ENCODE measurements at regions not wholly inside any gene's neighbourhood (a gene's known extent, or its start where the extent isn't known, plus 50 kb on each side); places are given as distances from the start of the nearest gene placed in this dataset.

DNA sequence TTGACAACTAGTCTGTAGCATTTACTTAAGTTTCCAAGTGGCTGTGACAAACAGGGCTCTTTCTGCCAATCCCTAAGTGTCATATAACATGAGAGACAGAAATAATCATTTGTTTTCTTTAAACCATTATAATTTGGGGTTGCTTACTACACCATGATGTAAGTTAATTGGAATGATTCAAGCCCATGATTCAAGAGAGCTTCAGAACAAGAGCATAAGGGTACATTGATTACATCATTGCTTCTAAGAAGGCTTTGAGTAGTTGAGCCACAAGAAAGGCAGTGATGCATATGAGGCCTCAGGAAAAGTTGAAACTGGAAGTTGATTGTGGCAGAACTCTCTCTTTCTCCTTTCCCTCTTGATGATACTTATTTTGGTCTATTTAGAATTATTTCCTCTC, 444.0 kb downstream of the CCER1 start:
- POLR2A ChIA-PET = no interaction called here
- no peaks in the 10 kb centered on the region for H3K27me3 Mint-ChIP-seq (ENCODE audit: low read depth)
- CTCF ChIA-PET = no interaction called here

DNA sequence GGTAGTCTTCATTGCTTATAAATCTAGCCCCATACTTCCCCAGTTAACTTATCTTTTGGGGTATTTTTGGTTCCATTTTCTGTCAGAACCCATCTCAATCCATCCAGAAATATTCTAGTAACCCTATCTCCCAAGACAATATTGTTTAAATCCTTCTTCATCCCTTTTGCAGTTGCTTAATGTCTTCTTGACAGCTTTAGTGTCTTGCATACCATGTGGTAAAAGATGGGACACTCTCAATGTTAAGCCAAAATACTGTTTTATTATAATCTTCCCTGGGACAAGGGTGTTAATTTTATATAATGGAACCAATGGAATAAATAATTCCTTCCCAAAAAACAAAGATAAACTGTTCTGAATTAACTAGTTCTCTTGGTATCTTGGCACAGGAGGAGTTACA, 450.2 kb downstream of the CCER1 start:
- no peak for ATAC-seq
- no peak for DNase-seq
- Mint-ChIP-seq H3K27me3 (ENCODE audit: low read depth) (no peaks in the 10 kb centered on the region), H3K9me3 (ENCODE audit: insufficient read depth) (no peaks in the 10 kb centered on the region), H3K36me3 (ENCODE audit: low read depth) (no peaks in the 10 kb centered on the region), H3K27ac (no peak overlapping the region), H3K4me1 (ENCODE audit: low read depth) (no peaks in the 10 kb centered on the region), H3K4me3 (no peak overlapping the region)
- ChIA-PET POLR2A (no interaction called here), CTCF (no interaction called here)

More for the DNA sequence above, 444.0 kb downstream of the CCER1 start:
- H3K4me3 Mint-ChIP-seq = no peak overlapping the region
- no peaks in the 10 kb centered on the region for H3K9me3 Mint-ChIP-seq (ENCODE audit: insufficient read depth)
- peaks cover 9% of the 10 kb centered on the region for H3K4me1 Mint-ChIP-seq (ENCODE audit: low read depth)
- H3K27ac Mint-ChIP-seq = no peak overlapping the region
- DNase-seq (no peak), ATAC-seq (no peak)
- no peaks in the 10 kb centered on the region for H3K36me3 Mint-ChIP-seq (ENCODE audit: low read depth)

DNA sequence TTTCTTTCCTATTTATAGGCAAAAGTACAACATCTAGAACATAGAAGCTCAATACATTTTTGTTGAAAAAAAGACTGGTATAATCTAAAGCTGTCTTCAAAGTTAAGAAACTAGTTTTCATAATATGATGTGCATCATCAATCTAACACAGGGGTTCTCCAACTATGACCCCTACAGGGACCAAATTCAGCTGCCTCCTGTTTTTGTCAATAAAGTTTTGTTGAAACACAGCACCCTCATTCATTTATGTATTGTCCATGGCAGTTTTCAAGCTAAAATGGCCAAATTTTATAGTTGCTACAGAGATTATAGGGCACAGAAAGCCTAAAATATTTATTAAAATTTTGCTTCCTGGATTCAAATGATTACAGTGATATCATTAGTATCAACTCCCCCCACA, 452.9 kb downstream of the CCER1 start:
- ChIA-PET POLR2A (no interaction called here), CTCF (no interaction called here)
- DNase-seq (no peak), ATAC-seq (no peak)
- Mint-ChIP-seq H3K27me3 (ENCODE audit: low read depth) (no peaks in the 10 kb centered on the region), H3K4me3 (no peak overlapping the region), H3K4me1 (ENCODE audit: low read depth) (no peaks in the 10 kb centered on the region), H3K9me3 (ENCODE audit: insufficient read depth) (no peaks in the 10 kb centered on the region), H3K36me3 (ENCODE audit: low read depth) (no peaks in the 10 kb centered on the region), H3K27ac (no peak overlapping the region)

DNA sequence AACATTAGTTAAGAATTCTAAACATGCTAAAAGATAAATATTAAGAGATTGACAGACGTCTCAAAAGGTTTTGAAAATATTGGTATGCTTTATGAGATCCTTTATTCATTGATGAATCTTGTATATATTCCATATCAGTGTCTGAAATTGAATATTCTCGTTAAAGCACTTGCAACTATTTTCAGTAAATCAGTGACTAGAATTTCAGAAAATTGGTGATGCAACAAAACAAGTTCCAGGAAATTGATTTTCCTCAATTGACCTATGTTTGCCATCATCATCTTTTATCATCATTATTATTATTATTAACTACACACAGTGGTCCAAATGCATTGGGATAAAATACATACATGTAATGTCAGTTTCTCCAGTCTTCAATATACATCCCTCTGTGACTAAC, 453.6 kb downstream of the CCER1 start:
- no peaks in the 10 kb centered on the region for H3K4me1 Mint-ChIP-seq (ENCODE audit: low read depth)
- POLR2A ChIA-PET = no interaction called here
- H3K36me3 Mint-ChIP-seq (ENCODE audit: low read depth) = no peaks in the 10 kb centered on the region
- H3K27ac Mint-ChIP-seq = no peak overlapping the region
- CTCF ChIA-PET = no interaction called here
- no peak overlapping the region for H3K4me3 Mint-ChIP-seq
- no peak for DNase-seq
- H3K27me3 Mint-ChIP-seq (ENCODE audit: low read depth) = no peaks in the 10 kb centered on the region
- no peak for ATAC-seq
- H3K9me3 Mint-ChIP-seq (ENCODE audit: insufficient read depth) = no peaks in the 10 kb centered on the region

DNA sequence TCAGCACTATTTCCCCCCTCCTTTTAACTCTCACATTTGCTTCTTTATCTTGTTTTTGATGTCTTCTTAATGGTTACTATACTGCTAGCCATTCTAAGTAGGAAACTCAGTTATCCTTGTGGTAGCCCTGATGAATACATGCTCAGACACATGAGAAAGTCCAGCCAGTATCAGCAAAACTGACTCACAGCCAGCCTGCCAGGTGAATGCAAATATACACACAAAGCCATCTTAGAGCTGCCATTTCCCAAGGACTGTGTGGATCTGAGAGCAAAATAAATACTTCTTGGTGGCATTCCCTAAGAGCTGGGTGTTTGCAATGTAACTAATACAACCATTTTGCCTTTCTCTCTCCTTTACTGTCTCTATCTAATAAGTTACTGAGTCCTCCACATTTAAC, 455.2 kb downstream of the CCER1 start:
- DNase-seq (no peak), ATAC-seq (no peak)
- H3K9me3 Mint-ChIP-seq (ENCODE audit: insufficient read depth) = no peaks in the 10 kb centered on the region
- H3K4me3 Mint-ChIP-seq = no peak overlapping the region
- POLR2A ChIA-PET = no interaction called here
- no peaks in the 10 kb centered on the region for H3K4me1 Mint-ChIP-seq (ENCODE audit: low read depth)
- no peak overlapping the region for H3K27ac Mint-ChIP-seq
- no peaks in the 10 kb centered on the region for H3K27me3 Mint-ChIP-seq (ENCODE audit: low read depth)
- CTCF ChIA-PET = no interaction called here
- H3K36me3 Mint-ChIP-seq (ENCODE audit: low read depth) = no peaks in the 10 kb centered on the region

DNA sequence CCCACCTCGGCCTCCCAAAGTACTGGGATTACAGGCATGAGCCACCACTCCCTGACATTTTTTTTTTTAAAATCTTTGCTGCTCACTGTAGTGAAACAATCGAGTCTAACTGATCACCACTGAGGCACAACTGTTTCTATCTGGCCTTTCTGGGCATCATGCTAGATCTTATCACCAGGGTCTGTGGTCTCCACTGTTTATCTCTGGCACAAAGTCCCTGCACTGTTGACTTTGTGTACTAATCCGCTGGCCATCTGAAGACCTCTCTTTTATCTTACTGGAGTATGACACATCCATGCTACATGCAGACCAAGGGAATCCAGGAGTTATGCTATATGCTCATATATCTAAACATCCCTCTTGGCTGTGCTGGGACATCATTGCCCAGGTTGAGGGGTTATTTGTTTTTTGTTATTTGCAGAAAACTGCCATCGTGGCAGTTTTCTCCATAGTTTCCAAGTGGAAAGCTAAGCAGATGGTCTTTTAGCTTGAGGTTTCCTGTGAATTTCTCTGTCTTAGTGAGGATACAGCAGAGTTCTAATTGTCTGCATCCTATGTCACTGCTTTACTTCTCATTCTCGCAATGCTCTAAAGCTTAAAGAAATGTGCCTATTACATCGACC, 456.9 kb downstream of the CCER1 start:
- H3K27me3 Mint-ChIP-seq (ENCODE audit: low read depth) = no peaks in the 10 kb centered on the region

GRCh38 chr12:90490355-90490754, 464.6 kb downstream of the CCER1 start:
- POLR2A ChIA-PET = no interaction called here
- ATAC-seq = no peak
- no peak overlapping the region for H3K27ac Mint-ChIP-seq
- no peaks in the 10 kb centered on the region for H3K36me3 Mint-ChIP-seq (ENCODE audit: low read depth)
- H3K4me1 Mint-ChIP-seq (ENCODE audit: low read depth) = no peaks in the 10 kb centered on the region
- no peaks in the 10 kb centered on the region for H3K9me3 Mint-ChIP-seq (ENCODE audit: insufficient read depth)
- no peak for DNase-seq
- no peak overlapping the region for H3K4me3 Mint-ChIP-seq
- H3K27me3 Mint-ChIP-seq (ENCODE audit: low read depth) = no peaks in the 10 kb centered on the region
- CTCF ChIA-PET = no interaction called here

More for the DNA sequence above, 456.9 kb downstream of the CCER1 start:
- DNase-seq (no peak), ATAC-seq (no peak)
- Mint-ChIP-seq H3K27ac (no peak overlapping the region), H3K4me3 (no peak overlapping the region), H3K9me3 (ENCODE audit: insufficient read depth) (no peaks in the 10 kb centered on the region), H3K36me3 (ENCODE audit: low read depth) (no peaks in the 10 kb centered on the region), H3K4me1 (ENCODE audit: low read depth) (no peaks in the 10 kb centered on the region)
- ChIA-PET POLR2A (no interaction called here), CTCF (no interaction called here)

- no peak for DNase-seq
- ChIA-PET CTCF (no interaction called here), POLR2A (no interaction called here)
- Mint-ChIP-seq H3K4me1 (ENCODE audit: low read depth) (no peaks in the 10 kb centered on the region), H3K27ac (no peak overlapping the region), H3K9me3 (ENCODE audit: insufficient read depth) (no peaks in the 10 kb centered on the region), H3K36me3 (ENCODE audit: low read depth) (no peaks in the 10 kb centered on the region), H3K27me3 (ENCODE audit: low read depth) (no peaks in the 10 kb centered on the region), H3K4me3 (no peak overlapping the region)
- no peak for ATAC-seq
These were observed 465.8 kb downstream of the CCER1 start for GRCh38 chr12:90489141-90489540.

DNA sequence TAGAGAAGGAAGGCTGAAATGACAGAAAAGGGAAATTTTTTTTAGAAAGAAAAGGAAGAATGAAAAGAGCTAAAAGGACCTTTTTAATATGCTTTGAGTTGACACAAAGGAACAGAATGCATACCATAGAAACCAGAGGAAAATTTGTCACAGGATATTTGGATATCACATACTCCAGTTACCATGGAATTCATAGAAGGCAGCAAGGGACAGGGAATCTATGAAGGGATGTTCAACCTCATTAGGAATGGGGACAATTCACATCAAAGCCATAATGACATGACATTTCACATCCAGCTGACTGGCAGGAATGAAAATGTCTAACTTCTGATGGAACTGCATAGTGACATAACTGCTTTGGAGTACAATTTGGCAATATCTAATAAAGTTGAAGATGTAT, 469.4 kb downstream of the CCER1 start:
- Mint-ChIP-seq H3K9me3 (ENCODE audit: insufficient read depth) (no peaks in the 10 kb centered on the region), H3K36me3 (ENCODE audit: low read depth) (no peaks in the 10 kb centered on the region)
- POLR2A ChIA-PET = no interaction called here

DNA sequence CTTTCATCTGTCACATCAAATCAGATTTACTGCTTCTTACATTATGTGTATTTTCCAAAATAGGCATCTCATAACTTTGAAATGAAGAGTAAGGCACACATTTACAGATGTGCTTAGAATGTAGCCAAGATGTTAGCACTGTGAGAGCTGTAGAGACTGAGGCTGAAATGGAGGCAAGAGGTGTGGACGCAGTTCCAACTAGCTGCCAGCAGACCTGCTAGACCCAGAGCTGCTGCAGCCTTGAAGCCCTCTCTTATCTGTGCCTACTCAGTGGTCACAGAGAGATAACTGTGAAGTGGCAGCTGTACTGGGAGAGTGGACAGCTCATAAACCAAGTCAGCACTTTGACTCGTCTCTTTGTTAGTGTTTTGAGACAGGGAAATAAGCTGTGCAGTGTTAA, 470.9 kb downstream of the CCER1 start:
- Mint-ChIP-seq H3K4me3 (no peak overlapping the region), H3K36me3 (ENCODE audit: low read depth) (no peaks in the 10 kb centered on the region), H3K4me1 (ENCODE audit: low read depth) (no peaks in the 10 kb centered on the region), H3K27me3 (ENCODE audit: low read depth) (no peaks in the 10 kb centered on the region), H3K27ac (no peak overlapping the region), H3K9me3 (ENCODE audit: insufficient read depth) (no peaks in the 10 kb centered on the region)
- POLR2A ChIA-PET = interaction anchor here (0.6 kb wide), 1 partner anchor 254 kb away, joined by 3 read pairs; no protein-coding TSS in a partner anchor
- ATAC-seq (no peak), DNase-seq (no peak)
- CTCF ChIA-PET = no interaction called here

More for the DNA sequence above, 469.4 kb downstream of the CCER1 start:
- ATAC-seq (no peak), DNase-seq (no peak)
- CTCF ChIA-PET = no interaction called here
- H3K4me1 Mint-ChIP-seq (ENCODE audit: low read depth) = no peaks in the 10 kb centered on the region
- no peak overlapping the region for H3K27ac Mint-ChIP-seq
- H3K4me3 Mint-ChIP-seq = no peak overlapping the region
- no peaks in the 10 kb centered on the region for H3K27me3 Mint-ChIP-seq (ENCODE audit: low read depth)

DNA sequence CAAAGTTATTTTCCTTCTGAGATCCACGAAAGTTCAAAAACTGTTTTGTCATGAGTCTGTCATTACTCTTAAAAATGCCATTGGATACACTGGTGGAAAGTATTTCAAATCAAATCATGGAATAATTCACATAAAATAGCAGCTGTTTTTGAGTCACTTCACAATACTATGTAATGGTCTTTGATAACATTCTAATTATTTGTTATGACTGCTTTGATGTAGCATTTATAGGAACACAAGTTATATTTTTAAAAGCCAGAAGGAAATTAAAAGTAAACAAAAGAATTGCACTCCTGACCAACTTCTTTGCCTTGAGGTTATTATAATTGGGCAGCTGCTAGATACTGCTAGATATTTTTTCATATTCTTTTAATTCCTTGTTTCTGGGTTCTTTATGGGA, 473.2 kb downstream of the CCER1 start:
- Mint-ChIP-seq H3K4me3 (no peak overlapping the region), H3K27ac (no peak overlapping the region), H3K36me3 (ENCODE audit: low read depth) (no peaks in the 10 kb centered on the region), H3K9me3 (ENCODE audit: insufficient read depth) (no peaks in the 10 kb centered on the region), H3K27me3 (ENCODE audit: low read depth) (no peaks in the 10 kb centered on the region), H3K4me1 (ENCODE audit: low read depth) (no peaks in the 10 kb centered on the region)
- POLR2A ChIA-PET = no interaction called here
- DNase-seq (no peak), ATAC-seq (no peak)
- CTCF ChIA-PET = interaction anchor here (0.7 kb wide), 1 partner anchor 549 kb away, joined by 3 read pairs; no protein-coding TSS in a partner anchor

DNA sequence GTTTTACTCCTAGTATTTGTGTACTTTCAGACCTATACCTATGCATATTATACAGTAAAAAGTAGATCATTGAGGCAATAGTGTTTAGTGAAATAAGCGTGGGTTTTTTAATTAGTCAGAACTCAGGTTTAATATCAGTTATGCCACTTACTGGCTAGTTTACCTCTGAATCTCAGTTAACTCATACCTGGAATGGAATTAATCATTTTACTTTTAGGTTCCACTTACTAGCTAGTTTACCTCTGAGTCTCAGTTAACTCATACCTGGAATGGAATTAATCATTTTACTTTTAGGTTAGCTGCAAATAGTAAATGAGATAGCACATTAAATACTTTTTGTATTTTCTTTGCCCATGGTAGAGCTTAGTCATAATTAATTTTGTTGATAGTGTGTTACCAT, 475.7 kb downstream of the CCER1 start:
- ATAC-seq (no peak), DNase-seq (no peak)
- no peaks in the 10 kb centered on the region for H3K36me3 Mint-ChIP-seq (ENCODE audit: low read depth)
- no peak overlapping the region for H3K27ac Mint-ChIP-seq
- H3K4me1 Mint-ChIP-seq (ENCODE audit: low read depth) = no peaks in the 10 kb centered on the region
- H3K4me3 Mint-ChIP-seq = no peak overlapping the region
- CTCF ChIA-PET = no interaction called here
- POLR2A ChIA-PET = no interaction called here
- no peaks in the 10 kb centered on the region for H3K9me3 Mint-ChIP-seq (ENCODE audit: insufficient read depth)
- no peaks in the 10 kb centered on the region for H3K27me3 Mint-ChIP-seq (ENCODE audit: low read depth)

GRCh38 chr12:90473831-90474230, 481.1 kb downstream of the CCER1 start:
- H3K36me3 Mint-ChIP-seq (ENCODE audit: low read depth) = no peaks in the 10 kb centered on the region
- H3K27ac Mint-ChIP-seq = no peak overlapping the region
- ChIA-PET CTCF (no interaction called here), POLR2A (no interaction called here)
- no peak for DNase-seq
- H3K4me1 Mint-ChIP-seq (ENCODE audit: low read depth) = no peaks in the 10 kb centered on the region
- ATAC-seq = no peak
- no peaks in the 10 kb centered on the region for H3K9me3 Mint-ChIP-seq (ENCODE audit: insufficient read depth)
- H3K27me3 Mint-ChIP-seq (ENCODE audit: low read depth) = no peaks in the 10 kb centered on the region
- no peak overlapping the region for H3K4me3 Mint-ChIP-seq
